ENCODE measurements at regions not wholly inside any gene's neighbourhood (a gene's known extent, or its start where the extent isn't known, plus 50 kb on each side); places are given as distances from the start of the nearest gene placed in this dataset.

GRCh38 chrX:22366906-22367305 lies 94.2 kb downstream of the CBLL2 start:
- H3K27ac ChIP-seq (ENCODE audit: extremely low read depth, low read depth, low read length), result no peak overlapping the region
- ChIA-PET CTCF (no interaction called here), POLR2A (no interaction called here)
- no peak overlapping the region for H3K4me3 ChIP-seq (ENCODE audit: low read depth, low read length)
- no peaks in the 10 kb centered on the region for H3K9me3 ChIP-seq (ENCODE audit: control insufficient read depth, insufficient read depth, low read depth, low read length)
- no peak for TF ChIP-seq ZNF37A (tag by site-specific recombination; IDR thresholded peaks at IDR 0.05)
- no peak for TF ChIP-seq PATZ1 (tag by site-specific recombination; IDR thresholded peaks at IDR 0.05)
- TF ChIP-seq ZNF214 (tag by site-specific recombination; IDR thresholded peaks at IDR 0.05; ENCODE audit: borderline replicate concordance), result no peak
- no peak for TF ChIP-seq ZNF560 (tag by site-specific recombination; IDR thresholded peaks at IDR 0.05; ENCODE audit: borderline replicate concordance)
- no peak for TF ChIP-seq ZNF558 (tag by site-specific recombination; IDR thresholded peaks at IDR 0.05)
- TF ChIP-seq ZNF416 (tag by site-specific recombination; IDR thresholded peaks at IDR 0.05), result no peak
- TF ChIP-seq ZNF112 (tag by site-specific recombination; IDR thresholded peaks at IDR 0.05), result no peak
- no peak for TF ChIP-seq CTCF (tag by site-specific recombination; IDR thresholded peaks at IDR 0.05)
- TF ChIP-seq ZNF670 (tag by site-specific recombination; IDR thresholded peaks at IDR 0.05; ENCODE audit: low read depth), result no peak
- no peak for TF ChIP-seq ZNF488 (tag by site-specific recombination; IDR thresholded peaks at IDR 0.05)
- TF ChIP-seq ZNF23 (tag by site-specific recombination; IDR thresholded peaks at IDR 0.05; ENCODE audit: borderline replicate concordance), result no peak
- H3K36me3 ChIP-seq (ENCODE audit: control insufficient read depth in 2 of 2, insufficient read depth in 1 of 2, low read length in 2 of 2), result no peaks in the 10 kb centered on the region
- H3K4me1 ChIP-seq (ENCODE audit: control insufficient read depth, insufficient read depth, low read length), result no peaks in the 10 kb centered on the region

- POLR2A ChIA-PET, result no interaction called here
- TF ChIP-seq ZBTB17 (tag by site-specific recombination; IDR thresholded peaks at IDR 0.05) (no peak), PRDM10 (tag by site-specific recombination; IDR thresholded peaks at IDR 0.05) (no peak), HOXD13 (CRISPR knock-in tag; IDR thresholded peaks at IDR 0.05; ENCODE audit: borderline replicate concordance) (no peak), ZNF561 (tag by site-specific recombination; IDR thresholded peaks at IDR 0.05; ENCODE audit: borderline replicate concordance) (no peak), ZNF423 (tag by site-specific recombination; IDR thresholded peaks at IDR 0.05) (no peak), ZSCAN4 (tag by site-specific recombination; IDR thresholded peaks at IDR 0.05) (no peak), GFI1B (tag by site-specific recombination; IDR thresholded peaks at IDR 0.05) (no peak), ZNF214 (tag by site-specific recombination; IDR thresholded peaks at IDR 0.05; ENCODE audit: borderline replicate concordance) (no peak), KLF8 (tag by site-specific recombination; IDR thresholded peaks at IDR 0.05) (no peak), ZNF785 (tag by site-specific recombination; IDR thresholded peaks at IDR 0.05) (no peak), ZNF610 (tag by site-specific recombination; IDR thresholded peaks at IDR 0.05; ENCODE audit: borderline replicate concordance) (no peak), ZBTB6 (tag by site-specific recombination; IDR thresholded peaks at IDR 0.05) (no peak), ELK4 (IDR thresholded peaks at IDR 0.05; ENCODE audit: borderline replicate concordance, low read depth, low read length) (no peak), ZNF274 (IDR thresholded peaks at IDR 0.05; ENCODE audit: low read length) (no peak), ZNF274 (tag by site-specific recombination; IDR thresholded peaks at IDR 0.05; ENCODE audit: borderline replicate concordance) (no peak)
Measured at GRCh38 chrX:22373094-22373493, 100.4 kb downstream of the CBLL2 start.

More at GRCh38 chrX:22373094-22373493, 100.4 kb downstream of the CBLL2 start:
- no peaks in the 10 kb centered on the region for H3K9me3 ChIP-seq (ENCODE audit: control insufficient read depth, insufficient read depth, low read depth, low read length)
- H3K4me3 ChIP-seq (ENCODE audit: low read depth, low read length), result no peak overlapping the region
- no peaks in the 10 kb centered on the region for H3K36me3 ChIP-seq (ENCODE audit: control insufficient read depth in 2 of 2, insufficient read depth in 1 of 2, low read length in 2 of 2)
- CTCF ChIA-PET, result no interaction called here
- H3K4me1 ChIP-seq (ENCODE audit: control insufficient read depth, insufficient read depth, low read length), result no peaks in the 10 kb centered on the region
- H3K27ac ChIP-seq (ENCODE audit: extremely low read depth, low read depth, low read length), result no peak overlapping the region

Measured in HEK293 (cell line).